K562 (cell line): ENCODE measurements at regions not wholly inside any gene's neighbourhood (a gene's known extent, or its start where the extent isn't known, plus 50 kb on each side); places are given as distances from the start of the nearest gene placed in this dataset.

Source experiments
- ATAC-seq: fragments of 200-7000 bp; cut with Tn5 transposase; 3 replicates; pipeline ENCODE4 v1.9.1; 2020; ENCODE audit warnings: moderate library complexity
- BruUV-seq: library from RNA; stranded (reverse); fragments of 400-500 nt; replicated peaks from 2 replicates; lab custom pipeline; 2021; lab: Mats Ljungman, UMichigan
- CTCF ChIA-PET: fragments of 300-600 bp; formaldehyde crosslinking; extraction: SDS; loops from one replicate; lab custom pipeline; 2021; ENCODE audit warnings: low intra/inter-chr PET ratio; lab: Yijun Ruan, JAX
- POLR2A ChIA-PET: fragments of 300-600, 350-650 bp; sonication (Branson Sonifier 250); formaldehyde crosslinking; extraction: SDS; loops from one replicate; lab custom pipeline; 2021; ENCODE audit warnings: antibody characterized with exemption, inconsistent platforms; lab: Yijun Ruan, JAX
- DNase-seq, 4 experiments: peaks; one replicate each; pipeline versions ENCODE4 v3.0.0 to v3.0.0-alpha.2; 2011 to 2018; ENCODE audit warnings: low spot score in 3 of 4, mixed read lengths in 3 of 4; ENCODE audit errors: extremely low read depth in 1 of 4
- FAIRE-seq: peaks from 2 replicates; lab custom pipeline; 2011; peaks lifted over from hg19 to GRCh38; lab: Jason Lieb, UNC
- H2AFZ ChIP-seq: 2 replicates; pipeline ENCODE4 v1.6.0; 2011; ENCODE audit warnings: low read depth, low read length, control low read depth, inconsistent platforms
- H3K27ac ChIP-seq: fragments of 200-600 bp; 3 replicates; pipeline ENCODE4 v1.8.0; 2011; ENCODE audit warnings: low read depth, mild to moderate bottlenecking, control low read depth, inconsistent platforms, low read length, moderate library complexity, mixed read lengths; ENCODE audit errors: extremely low read depth
- H3K27me3 ChIP-seq, 2 experiments: fragments of 300-600 bp in 1 of 2; 2 replicates in 1 of 2; 3 replicates in 1 of 2; pipeline versions ENCODE4 v1.6.0 to v1.8.0; 2011; ENCODE audit warnings: inconsistent platforms in 2 of 2, low read length in 2 of 2, mild to moderate bottlenecking in 1 of 2, mixed read lengths in 1 of 2, moderate library complexity in 1 of 2; ENCODE audit not compliant: control insufficient read depth in 2 of 2, insufficient read depth in 2 of 2
- H3K36me3 ChIP-seq: fragments of 300-600 bp; 3 replicates; pipeline ENCODE4 v1.8.0; 2011; ENCODE audit warnings: mild to moderate bottlenecking, low read length, inconsistent platforms; ENCODE audit not compliant: control insufficient read depth, insufficient read depth
- H3K4me1 ChIP-seq, 2 experiments: fragments of 200-600 bp in 1 of 2; replicated peaks in 1 of 2; 2 replicates in 1 of 2; 3 replicates in 1 of 2; pipeline versions ENCODE4 v1.5.1 to v1.8.0; 2011; ENCODE audit warnings: inconsistent platforms in 2 of 2, low read length in 2 of 2, mild to moderate bottlenecking in 1 of 2, mixed read lengths in 1 of 2, moderate library complexity in 1 of 2; ENCODE audit not compliant: control insufficient read depth in 2 of 2, insufficient read depth in 2 of 2
- H3K4me2 ChIP-seq: 2 replicates; pipeline ENCODE4 v1.6.1; 2011; ENCODE audit warnings: low read length, control low read depth, inconsistent platforms, mixed read lengths; ENCODE audit not compliant: insufficient read depth
- H3K4me3 ChIP-seq: fragments of 200-600 bp; sonication (generic), shearing (Covaris generic); 2 replicates; pipeline ENCODE4 v1.5.1; 2016; ENCODE audit warnings: control low read depth, inconsistent platforms
- H3K79me2 ChIP-seq: fragments of 200-600 bp; 3 replicates; pipeline ENCODE4 v1.8.0; 2011; ENCODE audit warnings: low read length, inconsistent platforms; ENCODE audit not compliant: control insufficient read depth, insufficient read depth
- H3K9ac ChIP-seq, 2 experiments: 2 replicates each; pipeline versions ENCODE4 v1.6.0 to v1.6.1; 2011; ENCODE audit warnings: low read depth in 2 of 2, low read length in 2 of 2, control low read depth in 1 of 2, inconsistent platforms in 1 of 2, mild to moderate bottlenecking in 1 of 2, mixed read lengths in 1 of 2; ENCODE audit not compliant: insufficient read depth in 1 of 2
- H3K9me1 ChIP-seq: one replicate; pipeline ENCODE4 v1.6.0; 2011; ENCODE audit warnings: inconsistent platforms, mild to moderate bottlenecking, low read length, moderate library complexity; ENCODE audit not compliant: control insufficient read depth, insufficient read depth
- H3K9me3 ChIP-seq: replicated peaks from 2 replicates; pipeline ENCODE4 v1.5.1; 2011; ENCODE audit warnings: low read depth, low read length, inconsistent platforms; ENCODE audit not compliant: control insufficient read depth, insufficient read depth
- H4K20me1 ChIP-seq: replicated peaks from 2 replicates; pipeline ENCODE4 v1.6.1; 2011; ENCODE audit warnings: low read length, inconsistent platforms, mixed read lengths; ENCODE audit not compliant: control insufficient read depth, insufficient read depth
- KHSRP ChIP-seq: fragments of 450-650 bp; IDR thresholded peaks from 2 replicates; pipeline ENCODE4 v1.6.1; 2017
- MYBL2 ChIP-seq, 2 experiments: fragments of 450-650 bp in 1 of 2; sonication (generic) in 1 of 2; formaldehyde crosslinking in 1 of 2; IDR thresholded peaks; 2 replicates each; pipeline versions ENCODE4 v1.6.1 to v1.8.1; 2017 to 2022; ENCODE audit warnings: borderline replicate concordance in 1 of 2, inconsistent platforms in 1 of 2, low read depth in 1 of 2, mild to moderate bottlenecking in 1 of 2, missing genetic modification reagents in 1 of 2, moderate library complexity in 1 of 2
- RBM25 ChIP-seq: fragments of 200-400 bp; formaldehyde crosslinking; IDR thresholded peaks from 2 replicates; pipeline ENCODE4 v1.6.1; 2018; ENCODE audit warnings: low read length, low read depth, moderate library complexity; ENCODE audit not compliant: severe bottlenecking
- SREBF2 ChIP-seq: sonication (generic); formaldehyde crosslinking; IDR thresholded peaks from 2 replicates; pipeline ENCODE4 v1.4.0; 2020; ENCODE audit warnings: mild to moderate bottlenecking, missing genetic modification reagents
- ZFP36 ChIP-seq: fragments of 150-350 bp; IDR thresholded peaks from 2 replicates; pipeline ENCODE4 v1.6.1; 2018; ENCODE audit warnings: low read length, low read depth; ENCODE audit not compliant: partially characterized antibody
- ZNF764 ChIP-seq: fragments of 250-450 bp; sonication (Bioruptor Pico); IDR thresholded peaks from 2 replicates; pipeline ENCODE4 v1.4.0; 2020; ENCODE audit warnings: low read depth, mild to moderate bottlenecking, moderate library complexity
- WGBS: fragments of 100-300 bp; shearing (Covaris generic); methylation state at CpG from one replicate; pipeline ENCODE4 v1.1.6; 2016; ENCODE audit warnings: low coverage, mixed read lengths; ENCODE audit not compliant: insufficient coverage; ENCODE audit errors: missing lambda C conversion rate; 5-methylcytosine and 5-hydroxymethylcytosine counted together
- in situ Hi-C: fragments of 300-500 bp; cut with MboI; formaldehyde crosslinking; loops from 4 replicates; pipeline ENCODE4 v1.15.0; 2018; ENCODE audit warnings: inconsistent platforms, mixed read lengths
- intact Hi-C: fragments of 100-400 bp; cut with micrococcal nuclease; formaldehyde crosslinking; loops from 2 replicates; pipeline ENCODE4 v1.14.2; 2022

DNA sequence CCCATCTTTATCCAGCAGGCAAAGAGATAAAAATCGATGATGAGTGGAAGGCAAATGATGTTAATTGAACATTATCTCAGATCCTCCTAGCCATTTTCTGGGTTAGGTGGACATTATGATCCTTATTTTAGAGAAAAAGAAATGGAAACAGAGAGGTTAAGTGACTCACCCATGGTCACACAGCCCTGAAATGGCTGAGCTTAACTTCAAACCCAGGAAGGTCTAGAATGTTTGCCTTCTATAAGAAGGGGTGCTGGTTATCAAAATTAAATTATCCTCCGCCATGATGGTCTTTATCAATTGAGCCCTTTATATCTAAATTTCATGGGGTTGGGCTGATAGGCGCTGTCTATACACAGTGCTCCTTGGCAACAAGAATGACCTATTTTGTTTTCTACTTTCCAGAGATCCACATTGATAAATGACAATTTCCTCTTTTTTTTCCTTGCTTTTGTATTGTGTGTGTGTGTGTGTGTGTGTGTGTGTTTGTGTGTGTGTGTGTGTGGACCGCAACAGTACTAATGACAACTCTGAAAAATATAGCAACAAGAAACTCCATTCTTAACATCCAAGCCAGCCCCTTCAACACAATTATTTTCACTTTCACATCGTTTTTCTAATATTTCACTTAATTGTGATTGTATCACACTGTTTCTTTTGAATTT, 571.9 kb downstream of the VRK1 start:
- no peak overlapping the region for H3K9ac ChIP-seq
- TF ChIP-seq ZFP36, result peak; percentile 56
- TF ChIP-seq RBM25, result peak; percentile 88
- TF ChIP-seq ZNF764 (CRISPR knock-in tag), result no peak
- TF ChIP-seq, all 486 proteins: peak for 2
- no TSS peak for BruUV-seq
- no peaks in the 10 kb centered on the region for H4K20me1 ChIP-seq
- H3K9me3 ChIP-seq, result no peaks in the 10 kb centered on the region
- no peaks in the 10 kb centered on the region for H3K36me3 ChIP-seq
- no peak for FAIRE-seq
- WGBS, result 5% methylated on average over 4 of the region's 5 CpGs
- no peak overlapping the region for H2AFZ ChIP-seq
- no peaks in the 10 kb centered on the region for H3K9me1 ChIP-seq
- no peak for ATAC-seq
- no peak overlapping the region for H3K4me3 ChIP-seq
- no peak overlapping the region for H3K4me2 ChIP-seq
- intact Hi-C loops (no loop called here), in situ Hi-C loops (no loop called here)
- H3K27ac ChIP-seq, result no peak overlapping the region
- CTCF ChIA-PET, result no interaction called here
- POLR2A ChIA-PET, result no interaction called here
- no peak for DNase-seq
- no peaks in the 10 kb centered on the region; a peak in 1 of 5 replicates for H3K27me3 ChIP-seq
- H3K4me1 ChIP-seq, result no peaks in the 10 kb centered on the region
- H3K79me2 ChIP-seq, result no peaks in the 10 kb centered on the region

DNA sequence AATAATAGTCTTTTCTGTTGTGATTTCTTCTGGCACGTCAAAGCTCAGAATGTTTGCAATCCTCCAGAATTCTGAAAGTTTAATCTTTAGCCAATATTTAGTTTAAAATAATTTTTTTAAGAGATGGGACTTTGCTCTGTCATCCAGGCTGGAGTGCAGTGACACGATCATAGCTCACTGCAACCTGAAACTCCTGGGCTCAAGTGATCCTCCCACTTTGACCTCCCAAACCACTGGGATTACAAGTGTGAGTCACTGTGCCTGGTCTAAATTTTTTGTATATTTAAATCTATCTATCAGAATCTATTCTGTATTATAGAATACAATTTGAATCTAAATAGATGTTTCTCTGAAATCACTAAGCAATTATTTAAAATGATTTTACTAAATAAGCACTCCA, 572.7 kb downstream of the VRK1 start:
- no peaks in the 10 kb centered on the region for H3K36me3 ChIP-seq
- no peaks in the 10 kb centered on the region for H3K4me1 ChIP-seq
- 0% methylated on average over 2 of the region's 2 CpGs for WGBS
- no peaks in the 10 kb centered on the region for H3K79me2 ChIP-seq
- in situ Hi-C loops, result no loop called here
- FAIRE-seq (no peak), DNase-seq (no peak), ATAC-seq (no peak)
- no peak overlapping the region for H3K4me2 ChIP-seq
- ChIA-PET CTCF (no interaction called here), POLR2A (no interaction called here)
- H3K4me3 ChIP-seq, result no peak overlapping the region
- H2AFZ ChIP-seq, result no peak overlapping the region
- no TSS peak for BruUV-seq
- no peaks in the 10 kb centered on the region; a peak in 1 of 5 replicates for H3K27me3 ChIP-seq
- no peaks in the 10 kb centered on the region for H3K9me1 ChIP-seq
- H3K27ac ChIP-seq, result no peak overlapping the region
- H4K20me1 ChIP-seq, result no peaks in the 10 kb centered on the region
- TF ChIP-seq KHSRP (no peak), SREBF2 (CRISPR knock-in tag) (no peak), MYBL2 (IDR thresholded peaks at IDR 0.05; ENCODE audit: low read depth) (no peak), MYBL2 (CRISPR knock-in tag; IDR thresholded peaks at IDR 0.05; ENCODE audit: borderline replicate concordance) (no peak)
- no peak overlapping the region for H3K9ac ChIP-seq
- intact Hi-C loops, result no loop called here
- no peaks in the 10 kb centered on the region for H3K9me3 ChIP-seq
